ENCODE measurements at regions not wholly inside any gene's neighbourhood (a gene's known extent, or its start where the extent isn't known, plus 50 kb on each side); places are given as distances from the start of the nearest gene placed in this dataset.
A peak's percentile ranks its signal among the peaks of the same experiment; 100 is the strongest.

- TF ChIP-seq CTCF (IDR thresholded peaks at IDR 0.05; ENCODE audit: poor library complexity, severe bottlenecking), result no peak
Observed at GRCh38 chr2:238587776-238588660, 161.3 kb downstream of the ASB1 start.

GRCh38 chr2:238589591-238590460 is 163.1 kb downstream of the ASB1 start:
- no peaks in the 10 kb centered on the region for H3K27me3 ChIP-seq (ENCODE audit: insufficient read depth, poor library complexity, severe bottlenecking)
- ATAC-seq (ENCODE audit: low read depth), result no peak
- no peak overlapping the region for H3K27ac ChIP-seq (ENCODE audit: poor library complexity, severe bottlenecking)
- H3K9me3 ChIP-seq (ENCODE audit: severe bottlenecking), result no peaks in the 10 kb centered on the region
- TF ChIP-seq CTCF (IDR thresholded peaks at IDR 0.05; ENCODE audit: poor library complexity, severe bottlenecking), result no peak
- no peak overlapping the region for H3K4me3 ChIP-seq (ENCODE audit: severe bottlenecking)
- H3K36me3 ChIP-seq (ENCODE audit: low read depth), result no peaks in the 10 kb centered on the region
- DNase-seq (ENCODE audit: low spot score), result peak; percentile 52
- no peaks in the 10 kb centered on the region for H3K4me1 ChIP-seq (ENCODE audit: insufficient read depth, poor library complexity, severe bottlenecking)

More at GRCh38 chr2:238587776-238588660, 161.3 kb downstream of the ASB1 start:
- no peaks in the 10 kb centered on the region for H3K27me3 ChIP-seq (ENCODE audit: insufficient read depth, poor library complexity, severe bottlenecking)
- no peak for DNase-seq (ENCODE audit: low spot score)
- no peak overlapping the region for H3K27ac ChIP-seq (ENCODE audit: poor library complexity, severe bottlenecking)
- H3K36me3 ChIP-seq (ENCODE audit: low read depth), result no peaks in the 10 kb centered on the region
- no peaks in the 10 kb centered on the region for H3K9me3 ChIP-seq (ENCODE audit: severe bottlenecking)
- no peaks in the 10 kb centered on the region for H3K4me1 ChIP-seq (ENCODE audit: insufficient read depth, poor library complexity, severe bottlenecking)
- no peak for ATAC-seq (ENCODE audit: low read depth)
- H3K4me3 ChIP-seq (ENCODE audit: severe bottlenecking), result no peak overlapping the region

- TF ChIP-seq CTCF (IDR thresholded peaks at IDR 0.05; ENCODE audit: poor library complexity, severe bottlenecking), result no peak
- Histone ChIP-seq H3K4me1 (ENCODE audit: insufficient read depth, poor library complexity, severe bottlenecking) (peaks cover 3% of the 10 kb centered on the region), H3K27ac (ENCODE audit: poor library complexity, severe bottlenecking) (no peak overlapping the region), H3K36me3 (ENCODE audit: low read depth) (no peaks in the 10 kb centered on the region), H3K4me3 (ENCODE audit: severe bottlenecking) (no peak overlapping the region), H3K27me3 (ENCODE audit: insufficient read depth, poor library complexity, severe bottlenecking) (no peaks in the 10 kb centered on the region), H3K9me3 (ENCODE audit: severe bottlenecking) (no peaks in the 10 kb centered on the region)
- no peak for DNase-seq (ENCODE audit: low spot score)
- no peak for ATAC-seq (ENCODE audit: low read depth)
Observed at GRCh38 chr2:238591732-238592131, 165.0 kb downstream of the ASB1 start.

GRCh38 chr2:238593236-238593635 is 166.5 kb downstream of the ASB1 start:
- no peaks in the 10 kb centered on the region for H3K36me3 ChIP-seq (ENCODE audit: low read depth)
- no peak overlapping the region for H3K27ac ChIP-seq (ENCODE audit: poor library complexity, severe bottlenecking)
- H3K9me3 ChIP-seq (ENCODE audit: severe bottlenecking), result no peaks in the 10 kb centered on the region
- H3K27me3 ChIP-seq (ENCODE audit: insufficient read depth, poor library complexity, severe bottlenecking), result no peaks in the 10 kb centered on the region
- DNase-seq (ENCODE audit: low spot score) (no peak), ATAC-seq (ENCODE audit: low read depth) (no peak)
- peaks cover 13% of the 10 kb centered on the region for H3K4me1 ChIP-seq (ENCODE audit: insufficient read depth, poor library complexity, severe bottlenecking)
- H3K4me3 ChIP-seq (ENCODE audit: severe bottlenecking), result no peak overlapping the region
- TF ChIP-seq CTCF (IDR thresholded peaks at IDR 0.05; ENCODE audit: poor library complexity, severe bottlenecking), result no peak

Measured in RWPE2 (cell line).